Fibroblast of lung (primary cell): ENCODE measurements at regions not wholly inside any gene's neighbourhood (a gene's known extent, or its start where the extent isn't known, plus 50 kb on each side); places are given as distances from the start of the nearest gene placed in this dataset.

Source experiments
- DNase-seq, 2 donors: peaks; one replicate each; pipeline versions ENCODE4 v3.0.0 to v3.0.0-alpha.2; 2010; ENCODE audit warnings: low read depth in 2 of 2
- H2AFZ ChIP-seq: 2 replicates; pipeline ENCODE4 v1.5.1; 2012; ENCODE audit warnings: low read length, control low read depth, inconsistent platforms
- H3K27ac ChIP-seq: 2 replicates; pipeline ENCODE4 v1.5.1; 2011; ENCODE audit warnings: low read length, control low read depth; ENCODE audit not compliant: insufficient read depth
- H3K27me3 ChIP-seq: 2 replicates; pipeline ENCODE4 v1.5.1; 2011; ENCODE audit warnings: mild to moderate bottlenecking, low read length; ENCODE audit not compliant: control insufficient read depth, insufficient read depth
- H3K36me3 ChIP-seq: 2 replicates; pipeline ENCODE4 v1.5.1; 2011; ENCODE audit warnings: low read length; ENCODE audit not compliant: control insufficient read depth, insufficient read depth
- H3K4me1 ChIP-seq: 2 replicates; pipeline ENCODE4 v1.5.1; 2011; ENCODE audit warnings: low read length; ENCODE audit not compliant: control insufficient read depth, insufficient read depth; ENCODE audit errors: extremely low read depth
- H3K4me2 ChIP-seq: 2 replicates; pipeline ENCODE4 v1.5.1; 2011; ENCODE audit warnings: low read length, control low read depth; ENCODE audit not compliant: insufficient read depth; ENCODE audit errors: extremely low read depth
- H3K4me3 ChIP-seq, 4 experiments: fragments of 200-600 bp in 1 of 4; sonication (generic) in 1 of 4; replicated peaks in 1 of 4; 2 replicates each; pipeline ENCODE4 v1.5.1; 2011 to 2016; ENCODE audit warnings: low read length in 4 of 4, low read depth in 3 of 4, mild to moderate bottlenecking in 3 of 4, control low read depth in 2 of 4, inconsistent platforms in 1 of 4, mixed read lengths in 1 of 4; ENCODE audit not compliant: insufficient read depth in 1 of 4; ENCODE audit errors: control extremely low read depth in 1 of 4
- H3K79me2 ChIP-seq: 2 replicates; pipeline ENCODE4 v1.5.1; 2012; ENCODE audit warnings: mild to moderate bottlenecking, low read length, inconsistent platforms; ENCODE audit not compliant: control insufficient read depth, insufficient read depth
- H3K9ac ChIP-seq: 2 replicates; pipeline ENCODE4 v1.5.1; 2011; ENCODE audit warnings: mild to moderate bottlenecking, low read length, control low read depth; ENCODE audit not compliant: insufficient read depth
- H3K9me3 ChIP-seq: 2 replicates; pipeline ENCODE4 v1.5.1; 2012; ENCODE audit warnings: low read depth, low read length; ENCODE audit not compliant: control insufficient read depth, insufficient read depth
- H4K20me1 ChIP-seq: 2 replicates; pipeline ENCODE4 v1.5.1; 2011; ENCODE audit warnings: low read length; ENCODE audit not compliant: control insufficient read depth, insufficient read depth; ENCODE audit errors: extremely low read depth
- EZH2 ChIP-seq: IDR thresholded peaks from 2 replicates; pipeline ENCODE4 v1.5.1; 2012; ENCODE audit warnings: low read length, control low read depth, mild to moderate bottlenecking; ENCODE audit errors: missing control alignments
- TF ChIP-seq, protein P1 (sequence below), 2 donors: IDR thresholded peaks in 1 of 2; conservative IDR thresholded peaks in 1 of 2; 1 replicate in 1 of 2; 2 replicates in 1 of 2; pipeline ENCODE4 v1.5.1; 2011 to 2012; ENCODE audit warnings: low read length in 2 of 2, control low read depth in 1 of 2, inconsistent platforms in 1 of 2, low read depth in 1 of 2, mild to moderate bottlenecking in 1 of 2

- Histone ChIP-seq H3K4me1 (no peaks in the 10 kb centered on the region), H3K27ac (no peak overlapping the region), H3K4me2 (no peak overlapping the region), H3K27me3 (no peaks in the 10 kb centered on the region), H3K9ac (no peak overlapping the region), H3K79me2 (no peaks in the 10 kb centered on the region), H3K9me3 (no peaks in the 10 kb centered on the region), H3K4me3 (no peak overlapping the region), H3K36me3 (no peaks in the 10 kb centered on the region), H4K20me1 (no peaks in the 10 kb centered on the region), H2AFZ (no peak overlapping the region)
- DNase-seq: no peak
- no peak for TF ChIP-seq EZH2
- TF ChIP-seq, protein P1, sequence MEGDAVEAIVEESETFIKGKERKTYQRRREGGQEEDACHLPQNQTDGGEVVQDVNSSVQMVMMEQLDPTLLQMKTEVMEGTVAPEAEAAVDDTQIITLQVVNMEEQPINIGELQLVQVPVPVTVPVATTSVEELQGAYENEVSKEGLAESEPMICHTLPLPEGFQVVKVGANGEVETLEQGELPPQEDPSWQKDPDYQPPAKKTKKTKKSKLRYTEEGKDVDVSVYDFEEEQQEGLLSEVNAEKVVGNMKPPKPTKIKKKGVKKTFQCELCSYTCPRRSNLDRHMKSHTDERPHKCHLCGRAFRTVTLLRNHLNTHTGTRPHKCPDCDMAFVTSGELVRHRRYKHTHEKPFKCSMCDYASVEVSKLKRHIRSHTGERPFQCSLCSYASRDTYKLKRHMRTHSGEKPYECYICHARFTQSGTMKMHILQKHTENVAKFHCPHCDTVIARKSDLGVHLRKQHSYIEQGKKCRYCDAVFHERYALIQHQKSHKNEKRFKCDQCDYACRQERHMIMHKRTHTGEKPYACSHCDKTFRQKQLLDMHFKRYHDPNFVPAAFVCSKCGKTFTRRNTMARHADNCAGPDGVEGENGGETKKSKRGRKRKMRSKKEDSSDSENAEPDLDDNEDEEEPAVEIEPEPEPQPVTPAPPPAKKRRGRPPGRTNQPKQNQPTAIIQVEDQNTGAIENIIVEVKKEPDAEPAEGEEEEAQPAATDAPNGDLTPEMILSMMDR (conservative IDR thresholded peaks at IDR 0.05 in 1 of 2, IDR thresholded peaks at IDR 0.05 in 1 of 2; ENCODE audit: low read depth in 1 of 2, low read length in 2 of 2): no peak
Measured at GRCh38 chrY:19392876-19393275, 351.6 kb downstream of the KDM5D start.

GRCh38 chrY:19391922-19392321 lies 352.6 kb downstream of the KDM5D start:
- no peak overlapping the region for H3K27ac ChIP-seq
- H3K36me3 ChIP-seq: no peaks in the 10 kb centered on the region
- H3K9ac ChIP-seq: no peak overlapping the region
- no peak overlapping the region for H3K4me3 ChIP-seq
- H3K79me2 ChIP-seq: no peaks in the 10 kb centered on the region
- no peak for TF ChIP-seq EZH2
- TF ChIP-seq, protein P1 (conservative IDR thresholded peaks at IDR 0.05 in 1 of 2, IDR thresholded peaks at IDR 0.05 in 1 of 2; ENCODE audit: low read depth in 1 of 2, low read length in 2 of 2): no peak
- no peaks in the 10 kb centered on the region for H3K9me3 ChIP-seq
- no peaks in the 10 kb centered on the region for H4K20me1 ChIP-seq
- no peak overlapping the region for H2AFZ ChIP-seq
- no peaks in the 10 kb centered on the region for H3K27me3 ChIP-seq
- H3K4me1 ChIP-seq: no peaks in the 10 kb centered on the region
- no peak overlapping the region for H3K4me2 ChIP-seq
- no peak for DNase-seq

- H3K27me3 ChIP-seq: no peaks in the 10 kb centered on the region
- no peak overlapping the region for H2AFZ ChIP-seq
- no peak overlapping the region for H3K4me2 ChIP-seq
- no peak for TF ChIP-seq EZH2
- TF ChIP-seq, protein P1 (conservative IDR thresholded peaks at IDR 0.05 in 1 of 2, IDR thresholded peaks at IDR 0.05 in 1 of 2; ENCODE audit: low read depth in 1 of 2, low read length in 2 of 2): no peak
- no peak overlapping the region for H3K27ac ChIP-seq
- H3K9ac ChIP-seq: no peak overlapping the region
- no peaks in the 10 kb centered on the region for H3K9me3 ChIP-seq
- H4K20me1 ChIP-seq: no peaks in the 10 kb centered on the region
- H3K79me2 ChIP-seq: no peaks in the 10 kb centered on the region
- H3K4me1 ChIP-seq: no peaks in the 10 kb centered on the region
- no peak overlapping the region for H3K4me3 ChIP-seq
- H3K36me3 ChIP-seq: no peaks in the 10 kb centered on the region
- no peak for DNase-seq
Measured at GRCh38 chrY:19365321-19365720, 379.2 kb downstream of the KDM5D start.
